Activated naive CD8-positive, alpha-beta T cell (primary cell): ENCODE measurements at regions not wholly inside any gene's neighbourhood (a gene's known extent, or its start where the extent isn't known, plus 50 kb on each side); places are given as distances from the start of the nearest gene placed in this dataset.

ENCODE experiments used
- H3K27ac Mint-ChIP-seq: one replicate; pipeline ENCODE4 v1.8.0; 2021; ENCODE audit warnings: mixed read lengths
- H3K27me3 Mint-ChIP-seq: one replicate; pipeline ENCODE4 v1.8.0; 2021; ENCODE audit warnings: mixed read lengths
- H3K36me3 Mint-ChIP-seq: one replicate; pipeline ENCODE4 v1.8.0; 2021; ENCODE audit warnings: mixed read lengths
- H3K4me1 Mint-ChIP-seq: one replicate; pipeline ENCODE4 v1.8.0; 2021; ENCODE audit warnings: low read depth, mixed read lengths
- H3K4me3 Mint-ChIP-seq: one replicate; pipeline ENCODE4 v1.8.0; 2021; ENCODE audit warnings: mild to moderate bottlenecking, mixed read lengths
- H3K9me3 Mint-ChIP-seq: one replicate; pipeline ENCODE4 v1.8.0; 2021; ENCODE audit warnings: low read depth, mixed read lengths

GRCh38 chr13:40384976-40385857 lies 281.2 kb downstream of the FOXO1 start:
- H3K27me3 Mint-ChIP-seq: no peaks in the 10 kb centered on the region
- H3K4me3 Mint-ChIP-seq: no peak overlapping the region
- H3K4me1 Mint-ChIP-seq: peaks cover 49% of the 10 kb centered on the region

DNA sequence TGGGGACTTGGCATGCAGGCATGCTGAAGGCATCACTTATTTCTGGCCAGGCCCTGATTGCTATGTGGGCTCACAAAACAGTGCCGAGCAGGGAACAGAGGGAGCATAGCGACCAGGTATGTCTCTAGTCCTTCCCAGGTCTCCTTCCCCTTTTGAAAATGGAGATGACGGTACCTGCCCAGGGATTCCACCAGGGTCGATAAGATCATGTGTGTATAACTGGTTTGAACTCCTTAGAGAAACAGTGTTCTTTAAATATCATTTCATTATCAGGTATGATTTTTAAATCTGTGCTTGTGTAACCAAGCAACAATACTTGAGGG lies 280.6 kb downstream of the FOXO1 start:
- Mint-ChIP-seq H3K9me3 (no peaks in the 10 kb centered on the region), H3K27ac (no peak overlapping the region), H3K36me3 (peaks cover 3% of the 10 kb centered on the region), H3K27me3 (no peaks in the 10 kb centered on the region), H3K4me1 (peaks cover 55% of the 10 kb centered on the region), H3K4me3 (no peak overlapping the region)

More at GRCh38 chr13:40384976-40385857, 281.2 kb downstream of the FOXO1 start:
- Mint-ChIP-seq H3K36me3 (peaks cover 3% of the 10 kb centered on the region), H3K9me3 (no peaks in the 10 kb centered on the region), H3K27ac (no peak overlapping the region)

DNA sequence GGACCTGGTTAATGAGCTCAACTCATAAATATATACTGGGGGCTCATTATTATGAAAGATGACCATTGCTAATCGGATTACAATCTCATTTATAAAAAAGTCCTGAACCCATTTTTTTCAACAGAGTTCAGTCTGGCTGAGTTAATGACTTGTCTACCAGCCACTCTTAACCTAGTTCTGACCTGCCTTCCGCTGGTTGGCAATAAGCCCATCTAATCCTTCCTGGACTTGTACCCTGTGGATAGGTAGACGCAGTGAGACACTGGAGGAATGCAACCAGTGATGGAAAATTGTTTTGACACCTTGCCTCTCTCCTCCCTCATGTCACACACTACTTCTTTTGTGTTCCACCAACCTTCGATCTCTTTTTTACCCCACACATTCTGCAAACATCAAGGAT lies 279.9 kb downstream of the FOXO1 start:
- Mint-ChIP-seq H3K36me3 (peaks cover 3% of the 10 kb centered on the region), H3K4me1 (peaks cover 57% of the 10 kb centered on the region), H3K27ac (no peak overlapping the region), H3K4me3 (no peak overlapping the region), H3K9me3 (no peaks in the 10 kb centered on the region), H3K27me3 (no peaks in the 10 kb centered on the region)

DNA sequence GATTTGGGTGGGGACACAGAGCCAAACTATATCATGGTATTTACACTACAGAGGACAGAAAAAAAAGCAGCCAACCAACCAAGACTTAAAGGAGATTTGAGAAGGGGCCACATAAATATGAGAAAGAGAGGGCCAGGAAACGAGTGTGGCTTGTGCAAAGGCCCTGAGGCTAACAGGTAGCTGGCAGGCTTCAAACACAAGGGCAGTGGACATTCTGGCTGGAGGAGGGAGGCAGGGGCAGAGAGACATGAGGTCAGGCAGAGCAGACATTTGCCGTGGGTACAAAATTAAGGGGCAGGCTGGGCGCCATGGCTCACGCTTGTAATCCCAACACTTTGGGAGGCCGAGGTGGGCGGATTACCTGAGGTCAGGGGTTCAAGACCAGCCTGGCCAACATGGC lies 278.7 kb downstream of the FOXO1 start:
- Mint-ChIP-seq H3K4me3 (peak overlapping the region; percentile 56), H3K27ac (peak overlapping the region; percentile 92), H3K9me3 (no peaks in the 10 kb centered on the region), H3K36me3 (peaks cover 3% of the 10 kb centered on the region), H3K4me1 (peaks cover 57% of the 10 kb centered on the region), H3K27me3 (no peaks in the 10 kb centered on the region)

DNA sequence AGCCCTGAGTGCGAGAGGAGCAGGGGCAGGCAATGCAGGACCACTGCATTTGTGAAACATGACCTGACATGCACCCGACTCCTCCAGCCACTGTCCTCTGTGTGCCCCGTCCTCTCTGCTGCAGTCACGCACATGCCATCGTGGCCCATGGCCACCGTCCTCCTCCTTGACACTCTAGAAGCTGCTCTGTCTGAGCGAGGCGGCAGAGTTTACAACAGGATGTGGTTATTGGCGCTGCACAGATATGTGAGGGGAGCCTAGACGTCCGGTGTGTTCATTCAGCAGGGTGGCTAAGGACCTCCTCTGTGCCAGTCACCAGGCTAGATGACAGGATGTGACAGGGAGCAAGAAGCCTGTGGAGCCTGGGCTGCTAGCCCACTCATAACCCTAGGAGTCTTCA lies 277.8 kb downstream of the FOXO1 start:
- Mint-ChIP-seq H3K4me3 (peak overlapping the region; percentile 87), H3K27ac (peak overlapping the region; percentile 98), H3K27me3 (no peaks in the 10 kb centered on the region), H3K36me3 (peaks cover 3% of the 10 kb centered on the region), H3K4me1 (peaks cover 58% of the 10 kb centered on the region), H3K9me3 (no peaks in the 10 kb centered on the region)

DNA sequence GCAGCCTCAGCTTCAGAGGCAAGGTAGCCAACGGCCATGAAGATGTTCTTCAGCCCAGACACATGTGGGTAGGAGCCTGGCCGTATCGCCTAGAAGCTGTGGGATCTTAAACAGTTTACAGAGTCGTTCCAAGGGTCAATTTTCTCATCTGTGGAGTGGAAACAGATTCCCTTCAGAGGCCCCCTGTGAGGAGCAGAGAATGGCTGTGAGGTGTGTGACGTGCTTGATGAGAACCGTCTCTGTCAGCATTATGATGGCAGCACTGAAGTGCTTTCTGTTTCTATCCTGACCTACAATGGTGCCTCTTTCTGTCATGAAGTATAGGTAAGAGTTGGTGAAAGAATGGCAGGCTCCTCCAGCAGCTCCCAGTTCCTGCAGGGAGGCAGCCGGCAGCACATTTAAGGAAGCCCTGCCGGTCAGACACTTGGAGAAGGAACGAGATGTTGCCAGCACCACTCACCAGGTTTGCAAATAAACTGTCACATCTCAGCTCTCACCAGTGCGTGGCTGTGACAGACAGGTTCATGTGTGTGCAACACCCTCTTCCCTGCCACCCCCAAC lies 277.3 kb downstream of the FOXO1 start:
- Mint-ChIP-seq H3K27ac (peak overlapping the region; percentile 98), H3K4me1 (peaks cover 54% of the 10 kb centered on the region), H3K36me3 (peaks cover 3% of the 10 kb centered on the region), H3K9me3 (no peaks in the 10 kb centered on the region), H3K27me3 (no peaks in the 10 kb centered on the region), H3K4me3 (peak overlapping the region; percentile 87)

- Mint-ChIP-seq H3K4me1 (peaks cover 45% of the 10 kb centered on the region), H3K4me3 (peak overlapping the region; percentile 15), H3K9me3 (no peaks in the 10 kb centered on the region), H3K27me3 (no peaks in the 10 kb centered on the region), H3K36me3 (peaks cover 3% of the 10 kb centered on the region), H3K27ac (peak overlapping the region; percentile 3)
Measured at GRCh38 chr13:40390401-40390916, 276.0 kb downstream of the FOXO1 start.

DNA sequence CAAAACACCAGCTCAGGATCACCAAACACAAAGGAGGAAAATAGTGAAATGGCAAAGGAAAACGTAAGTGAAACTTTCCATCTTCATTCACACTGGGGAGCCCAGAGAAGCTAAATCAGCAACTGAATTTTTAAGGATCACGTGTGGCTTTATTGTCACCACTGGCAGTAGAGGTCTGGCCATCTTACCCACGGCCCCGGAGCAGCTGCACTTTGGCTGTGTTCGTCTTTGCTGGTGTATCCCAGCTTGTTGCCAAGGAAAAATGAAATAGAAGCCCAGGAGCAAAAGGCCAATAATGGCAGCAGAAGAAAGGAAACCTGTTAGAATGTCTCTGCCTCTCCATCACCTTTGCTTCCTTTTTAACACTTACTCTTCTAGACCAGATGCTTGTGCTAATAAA lies 274.7 kb downstream of the FOXO1 start:
- H3K4me3 Mint-ChIP-seq: no peak overlapping the region
- peaks cover 1% of the 10 kb centered on the region for H3K36me3 Mint-ChIP-seq
- H3K27me3 Mint-ChIP-seq: no peaks in the 10 kb centered on the region
- no peaks in the 10 kb centered on the region for H3K9me3 Mint-ChIP-seq
- H3K27ac Mint-ChIP-seq: no peak overlapping the region
- peaks cover 39% of the 10 kb centered on the region for H3K4me1 Mint-ChIP-seq

GRCh38 chr13:40394304-40394985 lies 272.0 kb downstream of the FOXO1 start:
- no peaks in the 10 kb centered on the region for H3K36me3 Mint-ChIP-seq
- H3K4me3 Mint-ChIP-seq: no peak overlapping the region
- H3K9me3 Mint-ChIP-seq: no peaks in the 10 kb centered on the region
- no peak overlapping the region for H3K27ac Mint-ChIP-seq
- H3K27me3 Mint-ChIP-seq: no peaks in the 10 kb centered on the region
- peaks cover 19% of the 10 kb centered on the region for H3K4me1 Mint-ChIP-seq

- Mint-ChIP-seq H3K4me3 (no peak overlapping the region), H3K27me3 (no peaks in the 10 kb centered on the region), H3K27ac (no peak overlapping the region), H3K4me1 (peaks cover 28% of the 10 kb centered on the region), H3K36me3 (no peaks in the 10 kb centered on the region), H3K9me3 (no peaks in the 10 kb centered on the region)
Measured at GRCh38 chr13:40398065-40398464, 268.4 kb downstream of the FOXO1 start.

DNA sequence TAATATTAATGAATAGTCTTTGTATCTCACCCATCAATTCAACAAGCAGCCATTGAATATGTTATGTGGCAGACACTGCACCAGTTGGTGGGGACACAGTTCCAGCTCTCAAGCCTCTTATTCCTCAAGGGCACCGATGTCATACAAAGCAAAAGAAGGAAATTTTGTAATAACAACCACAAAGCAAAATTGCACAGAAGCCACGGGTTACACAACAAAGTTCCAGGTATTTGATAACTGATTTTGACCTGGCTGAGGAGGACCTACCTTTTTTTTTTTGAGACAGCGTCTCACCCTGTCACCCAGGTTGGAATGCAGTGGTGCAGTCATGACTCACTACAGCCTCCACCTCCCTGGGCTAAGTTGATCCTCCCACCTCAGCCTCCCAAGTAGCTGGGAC lies 266.7 kb downstream of the FOXO1 start:
- Mint-ChIP-seq H3K4me3 (no peak overlapping the region), H3K27ac (no peak overlapping the region), H3K36me3 (peaks cover 1% of the 10 kb centered on the region), H3K4me1 (peaks cover 34% of the 10 kb centered on the region), H3K27me3 (no peaks in the 10 kb centered on the region), H3K9me3 (no peaks in the 10 kb centered on the region)

DNA sequence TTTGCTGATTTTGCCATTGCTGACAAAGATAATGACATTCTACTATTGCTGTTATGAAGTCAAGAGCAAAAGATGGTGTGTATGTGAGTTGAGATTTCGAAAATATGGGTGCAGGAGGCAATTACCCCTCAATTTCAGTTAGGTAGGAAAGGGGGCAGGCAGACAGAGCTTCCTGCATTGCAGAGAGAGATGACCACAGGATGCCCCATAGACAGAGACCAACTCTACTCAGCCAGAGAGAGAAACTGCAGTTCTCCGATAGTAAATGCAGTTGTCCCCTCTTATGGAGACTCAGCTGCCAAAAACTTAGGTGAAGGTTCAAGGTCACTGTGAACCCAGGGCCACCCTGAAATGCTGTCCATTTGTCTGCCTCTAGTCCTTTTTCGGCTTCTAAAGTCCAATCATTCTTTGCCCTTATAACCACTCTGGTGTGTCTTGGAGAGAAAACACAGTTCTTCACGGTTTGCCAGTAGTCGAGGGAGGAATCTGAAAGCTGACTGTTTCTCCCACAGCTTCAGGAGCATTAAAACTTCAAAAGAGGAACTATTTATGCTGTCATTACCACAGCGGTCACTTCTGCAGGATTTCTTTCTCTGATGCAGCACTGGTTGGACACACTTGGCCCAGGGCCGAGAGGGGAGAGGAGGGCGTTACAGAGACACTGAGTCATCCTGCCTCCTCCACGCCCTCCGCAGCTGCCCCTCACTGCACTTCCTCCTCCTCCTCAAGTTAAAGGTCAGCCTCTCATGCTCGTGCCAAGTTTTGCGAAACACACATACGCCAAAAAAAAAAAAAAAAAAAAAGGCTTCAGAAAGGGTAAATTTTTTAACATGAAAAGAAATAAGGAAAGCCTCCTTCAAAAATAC lies 264.3 kb downstream of the FOXO1 start:
- H3K27me3 Mint-ChIP-seq: no peaks in the 10 kb centered on the region
- H3K27ac Mint-ChIP-seq: no peak overlapping the region
- peaks cover 4% of the 10 kb centered on the region for H3K36me3 Mint-ChIP-seq
- H3K4me1 Mint-ChIP-seq: peaks cover 34% of the 10 kb centered on the region
- H3K9me3 Mint-ChIP-seq: no peaks in the 10 kb centered on the region
- peak overlapping the region; percentile 61 for H3K4me3 Mint-ChIP-seq

DNA sequence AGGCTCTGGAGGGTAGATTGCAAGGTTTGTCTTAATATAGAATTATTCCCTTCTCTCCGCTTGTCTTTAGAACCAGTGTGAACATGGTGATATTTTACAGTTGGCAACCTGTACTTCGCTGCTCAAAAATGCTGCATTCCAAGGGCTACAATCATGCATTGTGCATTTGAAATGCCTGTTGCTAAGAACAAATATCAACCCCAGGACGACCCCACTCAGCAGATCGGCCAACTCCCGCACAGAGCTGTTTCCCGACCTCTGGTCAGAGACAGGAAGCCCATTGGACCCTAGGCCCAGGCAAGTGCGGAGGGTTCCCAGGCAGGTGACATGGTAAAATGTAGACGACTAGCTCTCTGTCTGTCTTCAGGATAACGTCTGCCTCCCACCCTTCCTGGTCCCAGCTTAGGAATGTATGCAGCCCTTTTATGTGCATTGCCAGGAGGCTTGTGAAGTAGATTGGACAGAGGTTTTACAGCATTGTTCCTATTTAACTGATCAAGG lies 263.5 kb downstream of the FOXO1 start:
- H3K27ac Mint-ChIP-seq: no peak overlapping the region

GRCh38 chr13:40403509-40404241 lies 262.8 kb downstream of the FOXO1 start:
- no peaks in the 10 kb centered on the region for H3K27me3 Mint-ChIP-seq
- peaks cover 34% of the 10 kb centered on the region for H3K4me1 Mint-ChIP-seq
- no peak overlapping the region for H3K27ac Mint-ChIP-seq
- H3K9me3 Mint-ChIP-seq: no peaks in the 10 kb centered on the region
- H3K36me3 Mint-ChIP-seq: peaks cover 4% of the 10 kb centered on the region
- H3K4me3 Mint-ChIP-seq: no peak overlapping the region

More for the DNA sequence above, 263.5 kb downstream of the FOXO1 start:
- Mint-ChIP-seq H3K4me3 (peak overlapping the region; percentile 61), H3K36me3 (peaks cover 4% of the 10 kb centered on the region), H3K4me1 (peaks cover 34% of the 10 kb centered on the region), H3K27me3 (no peaks in the 10 kb centered on the region), H3K9me3 (no peaks in the 10 kb centered on the region)
